GM18498 (cell line): ENCODE measurements at regions not wholly inside any gene's neighbourhood (a gene's known extent, or its start where the extent isn't known, plus 50 kb on each side); places are given as distances from the start of the nearest gene placed in this dataset.
"Not testable (repeated sequence)": the region's sequence is repeated elsewhere in the genome, so short reads cannot be mapped to it uniquely, and the experiment has no call there.

Experiments used
- ATAC-seq: cut with Tn5 transposase; IDR thresholded peaks from one replicate; pipeline ENCODE4 v1.9.1; 2021; ENCODE audit warnings: mild to moderate bottlenecking, moderate library complexity; ENCODE audit not compliant: unreplicated experiment

- no peak for ATAC-seq
Measured at GRCh38 chr15:62362608-62363007, 197.5 kb upstream of the C2CD4B start.

- no peak for ATAC-seq
Measured at GRCh38 chr15:62363913-62364312, 198.8 kb upstream of the C2CD4B start.

GRCh38 chr15:62365795-62366442 lies 200.8 kb upstream of the C2CD4B start:
- no peak for ATAC-seq

GRCh38 chr15:62369454-62369853 lies 204.4 kb upstream of the C2CD4B start:
- no peak for ATAC-seq

GRCh38 chr15:62371683-62372082 lies 206.6 kb upstream of the C2CD4B start:
- not testable (repeated sequence) for ATAC-seq

GRCh38 chr15:62377736-62378480 lies 212.8 kb upstream of the C2CD4B start:
- no peak for ATAC-seq

GRCh38 chr15:62378772-62379498 lies 213.8 kb upstream of the C2CD4B start:
- ATAC-seq: no peak

- no peak for ATAC-seq
Measured at GRCh38 chr15:62380011-62380410, 214.9 kb upstream of the C2CD4B start.

- ATAC-seq: no peak
Measured at GRCh38 chr15:62382046-62382445, 217.0 kb upstream of the C2CD4B start.

- ATAC-seq: peak; percentile 90
Measured at GRCh38 chr15:62389885-62390790, 225.1 kb upstream of the C2CD4B start, which contains the start of gene TLN2. Gene TLN2 (plus strand): TSS chr15:62390550.

- ATAC-seq: peak; percentile 35
Measured at GRCh38 chr15:62390791-62391640, 225.9 kb upstream of the C2CD4B start.

GRCh38 chr15:62391641-62392262 lies 226.7 kb upstream of the C2CD4B start:
- no peak for ATAC-seq

- no peak for ATAC-seq
Measured at GRCh38 chr15:62392376-62392775, 227.3 kb upstream of the C2CD4B start.

GRCh38 chr15:62393196-62393595 lies 228.1 kb upstream of the C2CD4B start:
- no peak for ATAC-seq

- no peak for ATAC-seq
Measured at GRCh38 chr15:62394079-62394478, 229.0 kb upstream of the C2CD4B start.

GRCh38 chr15:62400778-62401177 lies 235.7 kb upstream of the C2CD4B start:
- no peak for ATAC-seq

GRCh38 chr15:62402687-62403086 lies 237.6 kb upstream of the C2CD4B start:
- ATAC-seq: no peak

- ATAC-seq: no peak
Measured at GRCh38 chr15:62403164-62403809, 238.2 kb upstream of the C2CD4B start.
